ENCODE measurements at regions not wholly inside any gene's neighbourhood (a gene's known extent, or its start where the extent isn't known, plus 50 kb on each side); places are given as distances from the start of the nearest gene placed in this dataset.

- 71 to 80% methylated on average over 4 of the region's 4 CpGs for WGBS, 2 donors
- H3K9ac ChIP-seq (ENCODE audit: insufficient read depth in 1 of 2, low read length in 2 of 2): no peak overlapping the region
Observed at GRCh38 chr2:221111739-221112138, 460.4 kb downstream of the EPHA4 start.

GRCh38 chr2:221112744-221113143, 459.4 kb downstream of the EPHA4 start:
- Histone ChIP-seq H3K9me3 (ENCODE audit: control insufficient read depth in 4 of 4, insufficient read depth in 3 of 4, low read length in 3 of 4) (no peaks in the 10 kb centered on the region), H3K9ac (ENCODE audit: insufficient read depth in 1 of 2, low read length in 2 of 2) (no peak overlapping the region), H3K4me1 (ENCODE audit: control insufficient read depth in 5 of 5, insufficient read depth in 5 of 5, low read length in 5 of 5) (peaks cover 0 to 8% (median 0%) of the 10 kb centered on the region in 5 donors), H3K27me3 (ENCODE audit: control insufficient read depth in 3 of 3, insufficient read depth in 3 of 3, low read length in 2 of 3) (no peaks in the 10 kb centered on the region), H3K4me3 (no peak overlapping the region), H3K36me3 (ENCODE audit: control insufficient read depth in 4 of 4, insufficient read depth in 4 of 4, low read length in 4 of 4) (no peaks in the 10 kb centered on the region), H3K27ac (ENCODE audit: low read depth in 1 of 2, low read length in 1 of 2) (no peak overlapping the region)
- ATAC-seq (ENCODE audit: insufficient read depth, low FRiP score): no peak
- no peak for DNase-seq
- TF ChIP-seq CTCF (IDR thresholded peaks at IDR 0.05; ENCODE audit: control extremely low read depth, extremely low read depth): no peak
- WGBS, 2 donors: 58 to 89% methylated on average over 3 of the region's 3 CpGs

More at GRCh38 chr2:221111739-221112138, 460.4 kb downstream of the EPHA4 start:
- H3K4me1 ChIP-seq (ENCODE audit: control insufficient read depth in 5 of 5, insufficient read depth in 5 of 5, low read length in 5 of 5): peaks cover 0 to 8% (median 0%) of the 10 kb centered on the region in 5 donors
- TF ChIP-seq CTCF (IDR thresholded peaks at IDR 0.05; ENCODE audit: control extremely low read depth, extremely low read depth): no peak
- no peaks in the 10 kb centered on the region for H3K27me3 ChIP-seq (ENCODE audit: control insufficient read depth in 3 of 3, insufficient read depth in 3 of 3, low read length in 2 of 3)
- H3K4me3 ChIP-seq: no peak overlapping the region
- H3K36me3 ChIP-seq (ENCODE audit: control insufficient read depth in 4 of 4, insufficient read depth in 4 of 4, low read length in 4 of 4): no peaks in the 10 kb centered on the region
- H3K27ac ChIP-seq (ENCODE audit: low read depth in 1 of 2, low read length in 1 of 2): no peak overlapping the region
- ATAC-seq (ENCODE audit: insufficient read depth, low FRiP score): no peak
- no peaks in the 10 kb centered on the region for H3K9me3 ChIP-seq (ENCODE audit: control insufficient read depth in 4 of 4, insufficient read depth in 3 of 4, low read length in 3 of 4)
- no peak for DNase-seq

- Histone ChIP-seq H3K36me3 (ENCODE audit: control insufficient read depth in 4 of 4, insufficient read depth in 4 of 4, low read length in 4 of 4) (no peaks in the 10 kb centered on the region), H3K27ac (ENCODE audit: low read depth in 1 of 2, low read length in 1 of 2) (no peak overlapping the region), H3K9me3 (ENCODE audit: control insufficient read depth in 4 of 4, insufficient read depth in 3 of 4, low read length in 3 of 4) (peaks cover 0 to 2% (median 0%) of the 10 kb centered on the region in 4 donors), H3K4me1 (ENCODE audit: control insufficient read depth in 5 of 5, insufficient read depth in 5 of 5, low read length in 5 of 5) (peaks cover 0 to 8% (median 3%) of the 10 kb centered on the region in 5 donors), H3K27me3 (ENCODE audit: control insufficient read depth in 3 of 3, insufficient read depth in 3 of 3, low read length in 2 of 3) (no peaks in the 10 kb centered on the region), H3K9ac (ENCODE audit: insufficient read depth in 1 of 2, low read length in 2 of 2) (no peak overlapping the region), H3K4me3 (no peak overlapping the region)
- 85 to 93% methylated on average over 3 of the region's 3 CpGs for WGBS, 2 donors
- DNase-seq (no peak), ATAC-seq (ENCODE audit: insufficient read depth, low FRiP score) (no peak)
- no peak for TF ChIP-seq CTCF (IDR thresholded peaks at IDR 0.05; ENCODE audit: control extremely low read depth, extremely low read depth)
Observed at GRCh38 chr2:221115944-221116343, 456.2 kb downstream of the EPHA4 start.

- no peak overlapping the region for H3K4me3 ChIP-seq
- H3K36me3 ChIP-seq (ENCODE audit: control insufficient read depth in 4 of 4, insufficient read depth in 4 of 4, low read length in 4 of 4): no peaks in the 10 kb centered on the region
- DNase-seq (no peak), ATAC-seq (ENCODE audit: insufficient read depth, low FRiP score) (no peak)
- peaks cover 0 to 2% (median 0%) of the 10 kb centered on the region in 4 donors for H3K9me3 ChIP-seq (ENCODE audit: control insufficient read depth in 4 of 4, insufficient read depth in 3 of 4, low read length in 3 of 4)
- H3K27me3 ChIP-seq (ENCODE audit: control insufficient read depth in 3 of 3, insufficient read depth in 3 of 3, low read length in 2 of 3): no peaks in the 10 kb centered on the region
- no peak overlapping the region for H3K9ac ChIP-seq (ENCODE audit: insufficient read depth in 1 of 2, low read length in 2 of 2)
- no peak for TF ChIP-seq CTCF (IDR thresholded peaks at IDR 0.05; ENCODE audit: control extremely low read depth, extremely low read depth)
- WGBS, 2 donors: 87 to 90% methylated on average over 2 of the region's 2 CpGs
- H3K4me1 ChIP-seq (ENCODE audit: control insufficient read depth in 5 of 5, insufficient read depth in 5 of 5, low read length in 5 of 5): peaks cover 0 to 3% (median 0%) of the 10 kb centered on the region in 5 donors
- H3K27ac ChIP-seq (ENCODE audit: low read depth in 1 of 2, low read length in 1 of 2): no peak overlapping the region
Observed at GRCh38 chr2:221120643-221121042, 451.5 kb downstream of the EPHA4 start.

All from lung (tissue), 11 donors.